ENCODE measurements at regions not wholly inside any gene's neighbourhood (a gene's known extent, or its start where the extent isn't known, plus 50 kb on each side); places are given as distances from the start of the nearest gene placed in this dataset.

DNA sequence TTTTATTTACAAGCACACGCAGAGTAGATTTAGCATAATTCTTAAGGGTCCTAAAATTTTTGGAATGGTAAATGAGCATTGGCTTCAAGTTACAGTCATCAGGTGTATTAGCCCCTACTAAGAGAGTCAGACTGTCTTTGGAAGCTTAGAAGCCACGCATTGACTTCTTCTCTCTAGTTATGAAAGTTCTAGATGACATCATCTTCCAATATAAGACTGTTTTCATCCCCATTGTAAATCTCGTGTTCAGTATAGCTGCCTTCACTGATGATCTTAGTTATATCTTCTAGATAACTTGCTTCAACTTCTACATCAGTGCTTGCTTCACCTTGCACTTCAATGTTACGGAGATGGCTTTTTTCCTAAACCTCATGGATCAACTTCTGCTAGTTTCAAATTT lies 148.8 kb upstream of the SLITRK1 start:
- TF ChIP-seq, protein P1, sequence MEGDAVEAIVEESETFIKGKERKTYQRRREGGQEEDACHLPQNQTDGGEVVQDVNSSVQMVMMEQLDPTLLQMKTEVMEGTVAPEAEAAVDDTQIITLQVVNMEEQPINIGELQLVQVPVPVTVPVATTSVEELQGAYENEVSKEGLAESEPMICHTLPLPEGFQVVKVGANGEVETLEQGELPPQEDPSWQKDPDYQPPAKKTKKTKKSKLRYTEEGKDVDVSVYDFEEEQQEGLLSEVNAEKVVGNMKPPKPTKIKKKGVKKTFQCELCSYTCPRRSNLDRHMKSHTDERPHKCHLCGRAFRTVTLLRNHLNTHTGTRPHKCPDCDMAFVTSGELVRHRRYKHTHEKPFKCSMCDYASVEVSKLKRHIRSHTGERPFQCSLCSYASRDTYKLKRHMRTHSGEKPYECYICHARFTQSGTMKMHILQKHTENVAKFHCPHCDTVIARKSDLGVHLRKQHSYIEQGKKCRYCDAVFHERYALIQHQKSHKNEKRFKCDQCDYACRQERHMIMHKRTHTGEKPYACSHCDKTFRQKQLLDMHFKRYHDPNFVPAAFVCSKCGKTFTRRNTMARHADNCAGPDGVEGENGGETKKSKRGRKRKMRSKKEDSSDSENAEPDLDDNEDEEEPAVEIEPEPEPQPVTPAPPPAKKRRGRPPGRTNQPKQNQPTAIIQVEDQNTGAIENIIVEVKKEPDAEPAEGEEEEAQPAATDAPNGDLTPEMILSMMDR (IDR thresholded peaks at IDR 0.05; ENCODE audit: low read depth, low read length): no peak
- no peak for TF ChIP-seq EZH2phosphoT487 (IDR thresholded peaks at IDR 0.05; ENCODE audit: low read depth)
